ENCODE measurements at regions not wholly inside any gene's neighbourhood (a gene's known extent, or its start where the extent isn't known, plus 50 kb on each side); places are given as distances from the start of the nearest gene placed in this dataset.

GRCh38 chr16:6665126-6665525, 667.5 kb upstream of the RBFOX1 start:
- TF ChIP-seq CTCF (IDR thresholded peaks at IDR 0.05) (no peak), POLR2A (IDR thresholded peaks at IDR 0.05) (no peak)
